ENCODE measurements at regions not wholly inside any gene's neighbourhood (a gene's known extent, or its start where the extent isn't known, plus 50 kb on each side); places are given as distances from the start of the nearest gene placed in this dataset.
"Not testable (repeated sequence)": the region's sequence is repeated elsewhere in the genome, so short reads cannot be mapped to it uniquely, and the experiment has no call there.

DNA sequence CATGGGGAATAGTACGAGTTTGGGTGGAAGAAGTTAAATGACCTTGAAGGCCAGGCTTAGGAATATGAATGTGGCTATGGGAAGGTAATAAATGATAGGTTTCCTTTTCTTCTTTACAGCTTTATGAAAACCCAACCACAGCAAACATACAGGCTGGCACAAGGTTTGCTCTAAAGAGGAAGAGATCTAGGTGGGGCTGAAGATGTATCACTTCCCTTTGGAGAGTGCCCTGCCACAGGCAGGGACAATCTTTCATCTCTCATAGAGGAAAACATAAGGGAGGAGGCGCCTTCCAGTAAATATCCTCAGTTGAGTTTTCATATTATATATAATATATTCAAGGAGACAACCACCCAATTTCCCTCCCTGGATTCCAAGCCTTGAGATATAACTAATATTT lies 72.9 kb upstream of the FRMD6 start:
- no peak for DNase-seq (ENCODE audit: low read depth)

DNA sequence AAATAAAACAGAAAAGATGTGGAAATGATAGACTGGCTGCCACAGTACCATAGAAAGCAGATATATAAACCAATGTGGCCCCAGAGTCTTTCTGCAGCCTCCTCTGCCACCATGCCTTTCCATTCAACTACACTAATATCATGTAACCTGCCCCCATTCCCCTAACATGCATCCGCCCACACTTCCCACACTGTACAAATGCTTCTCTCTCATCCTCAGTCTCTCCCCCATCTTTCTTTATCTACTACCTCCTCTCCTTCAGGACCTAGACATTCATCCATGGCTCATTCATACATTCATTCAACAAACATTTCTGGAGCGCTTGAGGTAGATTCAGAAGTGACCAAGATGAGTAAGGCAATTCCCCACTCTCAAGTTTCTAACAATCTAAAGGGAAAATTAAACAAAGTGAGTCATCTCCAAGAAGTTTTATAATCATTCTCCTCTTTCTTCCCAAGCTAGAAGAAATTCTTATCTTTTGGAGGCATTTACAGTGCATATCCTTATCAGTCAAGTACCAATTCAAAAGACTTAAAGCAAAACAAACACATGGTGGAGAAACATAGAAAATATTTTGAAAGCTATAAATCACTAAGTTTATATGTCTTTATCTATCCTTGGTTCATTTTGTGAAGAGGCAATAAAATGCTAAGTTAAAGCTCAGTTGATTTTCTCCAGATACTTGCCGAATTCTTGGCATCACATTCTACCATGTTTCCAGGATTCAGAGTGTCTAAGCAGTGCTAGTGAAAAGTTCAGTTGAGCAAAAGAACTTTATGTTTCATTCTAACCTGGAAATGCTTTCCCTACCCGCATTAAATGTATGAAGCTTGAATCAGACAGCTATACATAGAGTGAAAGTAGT lies 70.5 kb upstream of the FRMD6 start:
- no peak for DNase-seq (ENCODE audit: low read depth)

DNA sequence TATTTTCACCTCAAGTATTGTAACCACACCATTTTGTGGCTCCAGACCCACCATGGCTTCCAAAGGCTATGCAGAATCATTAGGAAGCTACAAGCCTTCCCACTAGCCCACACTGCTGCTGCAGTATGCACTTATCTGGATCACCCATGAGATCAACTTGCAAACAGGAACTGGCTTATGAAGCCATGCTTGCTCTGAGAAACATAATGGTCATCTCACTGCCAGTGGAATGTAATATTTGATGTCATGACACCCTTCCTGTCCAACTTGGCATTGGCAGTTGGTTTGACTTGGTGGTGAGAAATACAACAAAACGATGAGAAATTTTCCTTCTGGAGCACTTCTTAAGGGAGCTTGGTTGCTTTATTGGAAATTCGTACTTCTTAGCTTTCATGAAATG lies 69.3 kb upstream of the FRMD6 start:
- DNase-seq (ENCODE audit: low read depth): no peak

DNA sequence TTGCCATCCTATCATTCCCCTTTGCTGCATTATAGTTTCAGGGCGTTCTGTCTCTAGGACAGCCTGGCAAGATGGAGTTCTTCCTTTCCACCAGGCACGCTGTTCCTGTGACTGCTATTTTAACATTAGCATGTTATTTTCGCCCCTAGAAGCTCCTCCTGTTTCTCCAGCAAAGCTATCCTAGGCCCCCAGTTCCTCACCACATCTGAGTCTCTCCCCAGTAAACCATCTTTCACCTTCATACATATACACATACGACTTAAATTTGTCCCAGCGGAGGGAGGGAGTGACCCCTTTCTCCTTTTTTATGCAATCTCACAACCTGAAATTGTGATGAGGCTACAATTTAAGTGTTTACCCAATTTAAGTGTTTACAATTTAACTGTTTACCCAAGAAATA lies 66.7 kb upstream of the FRMD6 start:
- no peak for DNase-seq (ENCODE audit: low read depth)

DNA sequence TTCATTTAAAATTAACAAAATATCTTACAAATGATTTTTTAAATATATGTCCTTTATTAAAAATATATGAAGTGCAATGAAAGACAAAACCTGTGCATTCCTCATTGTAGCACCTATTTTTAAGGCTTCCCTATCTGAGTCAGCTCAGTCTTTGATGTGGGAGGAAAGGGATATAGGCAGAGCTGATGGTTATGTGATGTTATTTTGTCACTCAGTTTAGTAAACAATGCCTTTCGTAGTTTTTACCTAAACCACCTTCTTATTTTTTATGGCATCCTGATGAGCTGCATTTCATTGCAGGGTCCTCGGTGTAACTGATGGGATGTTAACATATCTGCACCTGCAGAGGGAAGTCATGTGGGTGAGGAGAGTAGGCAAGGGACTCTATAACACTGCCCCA lies 58.9 kb upstream of the FRMD6 start:
- no peak for DNase-seq (ENCODE audit: low read depth)

DNA sequence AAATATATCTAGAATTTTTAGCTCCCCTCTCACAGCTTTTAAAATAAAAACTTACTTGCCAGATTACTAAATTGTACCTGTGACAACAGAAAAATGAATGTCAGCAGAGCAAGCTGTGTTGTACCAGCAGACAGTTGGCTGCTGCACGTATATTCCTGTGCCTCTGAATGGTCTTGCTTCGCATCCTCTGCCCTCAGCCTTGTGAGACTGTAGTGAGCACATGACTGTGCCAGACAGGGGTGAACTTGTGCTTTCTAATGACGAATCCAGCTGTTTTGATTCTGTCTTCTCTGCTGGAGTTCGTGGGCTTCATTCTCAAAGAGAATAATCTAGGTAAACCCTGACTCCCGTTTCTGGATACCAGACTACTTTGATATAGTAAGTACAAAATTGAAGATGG lies 58.3 kb upstream of the FRMD6 start:
- no peak for DNase-seq (ENCODE audit: low read depth)

DNA sequence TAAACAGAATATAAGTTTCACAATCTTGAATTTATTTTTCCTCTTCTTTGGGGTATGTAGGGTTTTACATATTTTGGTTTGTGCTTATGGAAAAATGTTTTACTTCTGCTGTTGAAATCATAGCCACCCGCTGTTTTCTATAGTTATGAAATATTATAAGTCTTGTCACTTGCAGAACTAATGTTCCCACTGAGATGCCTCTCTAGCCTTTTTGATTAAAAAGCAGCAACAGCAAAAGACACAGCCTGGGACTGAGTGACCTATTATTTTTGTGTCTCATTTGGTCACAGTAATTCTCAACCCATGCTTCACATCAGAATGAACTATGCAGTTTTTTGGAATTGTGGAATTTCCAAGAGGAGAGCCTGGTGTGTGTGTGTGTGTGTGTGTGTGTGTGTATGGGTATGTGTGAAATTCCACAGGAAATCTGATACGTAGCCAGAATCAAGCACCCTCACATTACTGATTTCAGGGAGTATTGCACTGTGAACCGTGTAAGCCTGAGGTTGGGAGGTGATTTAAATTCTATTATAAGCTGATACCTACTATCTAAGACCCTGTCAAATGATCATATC lies 55.7 kb upstream of the FRMD6 start:
- DNase-seq (ENCODE audit: low read depth): no peak

DNA sequence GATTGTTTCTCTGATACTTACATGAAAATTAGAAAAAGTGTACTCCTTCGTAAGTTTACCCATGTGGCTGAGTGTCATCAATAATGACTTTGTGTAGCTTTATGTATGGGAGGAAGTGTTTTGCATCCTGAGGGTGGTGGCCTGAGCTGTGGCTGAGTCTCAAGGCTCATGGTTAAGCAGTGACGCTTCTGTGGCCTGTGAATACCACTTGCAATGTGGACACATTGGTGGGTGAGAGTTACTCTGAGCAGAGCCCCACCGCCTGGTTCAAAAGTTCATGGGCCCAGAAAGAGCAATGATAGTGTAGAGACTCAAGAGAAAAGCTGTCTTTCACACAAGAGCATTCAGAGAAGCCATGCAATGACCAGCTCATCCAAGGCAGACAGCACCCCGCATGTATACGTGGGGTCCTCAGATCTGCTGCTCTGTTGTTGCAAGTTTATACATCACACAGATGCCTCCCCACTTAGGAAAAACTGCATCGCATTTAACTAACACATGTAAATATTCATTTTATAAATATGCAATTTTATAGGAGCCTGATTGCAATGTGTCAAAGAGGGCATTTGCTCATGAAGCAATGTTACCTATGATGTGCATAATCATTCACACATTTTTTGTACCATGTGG lies 55.1 kb upstream of the FRMD6 start:
- DNase-seq (ENCODE audit: low read depth): no peak

DNA sequence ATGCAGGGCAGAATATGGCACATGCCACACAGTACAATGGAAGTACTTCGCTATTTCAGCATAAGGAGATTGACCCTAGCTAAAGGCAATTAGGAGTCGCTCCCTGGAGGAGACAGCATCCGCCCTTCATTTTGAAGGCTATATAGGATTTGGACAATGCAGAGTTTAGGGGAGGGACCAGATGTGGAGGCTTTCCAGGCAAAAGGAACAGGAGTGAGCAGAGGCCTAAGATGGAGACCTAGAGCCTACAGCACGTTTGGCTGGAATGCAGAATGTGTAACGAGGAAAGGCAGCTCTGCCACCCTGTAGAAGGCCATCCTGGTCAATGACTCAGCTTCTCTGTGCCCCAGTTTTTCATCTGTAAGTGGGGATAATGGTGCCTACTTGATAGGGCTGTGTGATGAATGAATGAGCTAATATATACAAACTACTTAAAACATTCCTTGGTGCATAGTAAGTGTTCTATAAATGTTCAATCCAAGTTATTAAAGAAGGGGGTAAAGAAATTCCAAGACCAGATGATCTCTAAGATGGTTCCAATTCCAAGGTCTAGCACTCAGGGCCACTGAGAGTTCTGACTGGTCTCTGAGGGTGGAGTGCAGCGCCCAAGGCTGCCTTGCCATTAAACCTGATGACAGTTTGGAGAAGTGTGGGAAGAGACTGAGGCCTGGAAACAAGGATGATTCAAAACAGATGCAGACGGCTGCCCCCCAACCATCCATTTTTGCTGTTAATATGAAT lies 54.3 kb upstream of the FRMD6 start:
- DNase-seq (ENCODE audit: low read depth): no peak

DNA sequence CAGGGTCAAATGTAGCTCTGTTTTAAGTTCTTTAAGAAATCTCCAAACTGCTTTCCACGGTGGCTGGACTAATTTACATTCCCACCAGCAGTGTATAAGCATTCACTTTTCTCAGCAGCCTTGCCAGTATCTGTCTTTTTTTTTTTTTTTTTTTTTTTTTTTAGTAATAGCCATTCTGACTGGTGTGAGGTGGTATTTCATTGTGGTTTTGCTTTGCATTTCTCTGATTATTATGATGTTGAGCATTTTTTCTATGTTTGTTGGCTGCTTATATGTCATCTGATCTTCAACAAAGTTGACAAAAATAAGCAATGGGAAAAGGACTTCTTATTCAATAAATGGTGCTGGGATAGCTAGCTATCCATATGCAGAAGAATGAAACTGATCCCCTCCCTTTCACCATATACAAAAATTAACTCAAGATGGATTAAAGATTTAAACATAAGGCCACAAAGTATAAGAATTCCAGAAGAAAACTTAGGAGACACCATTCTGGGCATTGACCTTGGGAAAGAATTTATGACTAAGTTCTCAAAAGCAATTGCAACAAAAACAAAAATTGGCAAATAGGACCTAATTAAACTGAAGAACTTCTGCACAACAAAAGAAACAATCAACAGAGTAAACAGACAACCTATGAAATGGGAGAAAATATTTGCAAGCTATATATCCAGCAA lies 52.6 kb upstream of the FRMD6 start:
- not testable (repeated sequence) for DNase-seq (ENCODE audit: low read depth)

DNA sequence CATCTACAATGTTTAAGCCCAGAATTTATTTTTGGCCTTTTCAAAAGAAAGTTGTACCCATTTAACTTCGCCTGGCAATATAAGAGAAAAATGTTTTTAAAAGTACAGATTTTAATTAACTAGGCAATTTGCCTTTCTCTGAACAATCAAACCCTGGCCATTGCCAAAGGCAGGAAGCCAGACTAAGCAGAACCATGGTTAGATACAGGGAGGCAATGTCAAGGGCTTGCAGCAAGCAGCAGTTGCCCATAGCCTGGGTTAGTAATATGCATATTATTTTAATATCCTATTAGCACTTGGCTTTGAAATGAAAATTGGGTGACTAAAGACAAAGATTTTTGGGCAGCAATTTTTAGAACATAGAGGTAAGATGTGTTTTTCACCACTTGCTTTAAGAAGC lies 51.1 kb upstream of the FRMD6 start:
- DNase-seq (ENCODE audit: low read depth): no peak
